Neural crest cell (in vitro differentiated cells): ENCODE measurements at regions not wholly inside any gene's neighbourhood (a gene's known extent, or its start where the extent isn't known, plus 50 kb on each side); places are given as distances from the start of the nearest gene placed in this dataset.

Experiments used
- DNase-seq: peaks from one replicate; pipeline ENCODE4 v3.0.0; 2021; ENCODE audit warnings: low read depth, mixed read lengths, low spot score
- H3K27ac Mint-ChIP-seq: one replicate; pipeline ENCODE4 v1.8.0; 2021; ENCODE audit warnings: mild to moderate bottlenecking, mixed read lengths; ENCODE audit not compliant: unreplicated experiment
- H3K27me3 Mint-ChIP-seq: 2 replicates; pipeline ENCODE4 v1.8.0; 2021; ENCODE audit warnings: low read depth, mild to moderate bottlenecking, mixed read lengths
- H3K36me3 Mint-ChIP-seq: 2 replicates; pipeline ENCODE4 v1.8.0; 2021; ENCODE audit warnings: low read depth, mild to moderate bottlenecking, mixed read lengths
- H3K4me1 Mint-ChIP-seq: 2 replicates; pipeline ENCODE4 v1.8.0; 2021; ENCODE audit warnings: mixed read lengths
- H3K4me3 Mint-ChIP-seq: one replicate; pipeline ENCODE4 v1.8.0; 2021; ENCODE audit warnings: mild to moderate bottlenecking, mixed read lengths
- H3K9me3 Mint-ChIP-seq: 2 replicates; pipeline ENCODE4 v1.8.0; 2021; ENCODE audit warnings: mixed read lengths
- TF ChIP-seq, protein P1 (sequence below): fragments of 200-600 bp; sonication (generic); conservative IDR thresholded peaks from 2 replicates; pipeline ENCODE4 v1.5.0; 2021; ENCODE audit warnings: antibody characterized with exemption, mild to moderate bottlenecking

DNA sequence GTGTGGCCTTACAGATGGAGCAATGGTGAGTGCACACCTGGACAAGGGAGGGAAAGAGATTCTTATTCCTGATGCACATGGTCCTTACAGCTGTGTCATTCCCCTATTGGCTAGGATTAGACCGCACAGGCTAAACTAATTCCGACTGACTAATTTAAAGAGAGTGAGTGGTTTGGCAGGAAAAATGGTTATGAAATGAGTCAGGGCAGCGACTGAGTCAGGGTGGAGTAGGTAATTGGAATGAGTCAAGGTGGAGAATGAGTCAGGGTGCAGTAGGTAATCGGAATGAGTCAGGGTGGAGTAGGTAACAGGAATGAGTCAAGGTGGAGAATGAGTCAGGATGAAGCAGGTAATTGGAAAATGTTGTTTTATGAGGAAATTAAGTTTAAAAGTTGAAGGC lies 1353.7 kb upstream of the LRRTM1 start:
- Mint-ChIP-seq H3K4me1 (no peaks in the 10 kb centered on the region), H3K9me3 (peaks cover 8% of the 10 kb centered on the region)

GRCh38 chr2:81650048-81650971 lies 1345.8 kb upstream of the LRRTM1 start:
- Mint-ChIP-seq H3K36me3 (no peaks in the 10 kb centered on the region), H3K27ac (no peak overlapping the region), H3K9me3 (no peaks in the 10 kb centered on the region), H3K4me1 (no peaks in the 10 kb centered on the region), H3K4me3 (no peak overlapping the region), H3K27me3 (no peaks in the 10 kb centered on the region)
- TF ChIP-seq, protein P1, sequence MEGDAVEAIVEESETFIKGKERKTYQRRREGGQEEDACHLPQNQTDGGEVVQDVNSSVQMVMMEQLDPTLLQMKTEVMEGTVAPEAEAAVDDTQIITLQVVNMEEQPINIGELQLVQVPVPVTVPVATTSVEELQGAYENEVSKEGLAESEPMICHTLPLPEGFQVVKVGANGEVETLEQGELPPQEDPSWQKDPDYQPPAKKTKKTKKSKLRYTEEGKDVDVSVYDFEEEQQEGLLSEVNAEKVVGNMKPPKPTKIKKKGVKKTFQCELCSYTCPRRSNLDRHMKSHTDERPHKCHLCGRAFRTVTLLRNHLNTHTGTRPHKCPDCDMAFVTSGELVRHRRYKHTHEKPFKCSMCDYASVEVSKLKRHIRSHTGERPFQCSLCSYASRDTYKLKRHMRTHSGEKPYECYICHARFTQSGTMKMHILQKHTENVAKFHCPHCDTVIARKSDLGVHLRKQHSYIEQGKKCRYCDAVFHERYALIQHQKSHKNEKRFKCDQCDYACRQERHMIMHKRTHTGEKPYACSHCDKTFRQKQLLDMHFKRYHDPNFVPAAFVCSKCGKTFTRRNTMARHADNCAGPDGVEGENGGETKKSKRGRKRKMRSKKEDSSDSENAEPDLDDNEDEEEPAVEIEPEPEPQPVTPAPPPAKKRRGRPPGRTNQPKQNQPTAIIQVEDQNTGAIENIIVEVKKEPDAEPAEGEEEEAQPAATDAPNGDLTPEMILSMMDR: peak; percentile 43
- DNase-seq: no peak

More for the DNA sequence above, 1353.7 kb upstream of the LRRTM1 start:
- H3K4me3 Mint-ChIP-seq: no peak overlapping the region
- H3K36me3 Mint-ChIP-seq: no peaks in the 10 kb centered on the region
- H3K27ac Mint-ChIP-seq: no peak overlapping the region
- TF ChIP-seq, protein P1: no peak
- DNase-seq: no peak
- no peaks in the 10 kb centered on the region for H3K27me3 Mint-ChIP-seq

- Mint-ChIP-seq H3K27ac (no peak overlapping the region), H3K9me3 (no peaks in the 10 kb centered on the region), H3K4me1 (no peaks in the 10 kb centered on the region), H3K27me3 (no peaks in the 10 kb centered on the region), H3K36me3 (no peaks in the 10 kb centered on the region), H3K4me3 (no peak overlapping the region)
- TF ChIP-seq, protein P1: no peak
- no peak for DNase-seq
These were observed 1344.3 kb upstream of the LRRTM1 start for GRCh38 chr2:81648806-81649205.

DNA sequence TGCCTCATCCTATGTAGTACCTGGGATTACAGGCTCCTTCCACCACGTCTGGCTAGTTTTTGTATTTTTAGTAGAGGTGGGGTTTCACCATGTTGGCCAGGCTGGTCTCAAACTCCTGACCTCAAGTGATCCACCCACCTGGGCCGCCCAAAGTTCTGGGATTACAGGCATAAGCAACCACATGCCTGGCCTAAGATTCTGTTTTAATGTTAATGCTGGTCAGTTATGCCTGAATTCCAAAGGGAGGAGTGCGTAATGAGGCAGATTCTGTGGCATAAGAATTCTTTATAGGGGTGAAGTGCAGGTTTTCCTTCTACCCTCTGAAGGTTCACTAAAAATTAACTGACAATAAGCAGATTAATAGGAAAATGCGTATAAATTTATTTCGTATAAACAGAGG lies 1343.8 kb upstream of the LRRTM1 start:
- TF ChIP-seq, protein P1: no peak
- Mint-ChIP-seq H3K9me3 (no peaks in the 10 kb centered on the region), H3K27me3 (no peaks in the 10 kb centered on the region), H3K4me1 (no peaks in the 10 kb centered on the region), H3K27ac (no peak overlapping the region), H3K4me3 (no peak overlapping the region), H3K36me3 (no peaks in the 10 kb centered on the region)
- DNase-seq: no peak

DNA sequence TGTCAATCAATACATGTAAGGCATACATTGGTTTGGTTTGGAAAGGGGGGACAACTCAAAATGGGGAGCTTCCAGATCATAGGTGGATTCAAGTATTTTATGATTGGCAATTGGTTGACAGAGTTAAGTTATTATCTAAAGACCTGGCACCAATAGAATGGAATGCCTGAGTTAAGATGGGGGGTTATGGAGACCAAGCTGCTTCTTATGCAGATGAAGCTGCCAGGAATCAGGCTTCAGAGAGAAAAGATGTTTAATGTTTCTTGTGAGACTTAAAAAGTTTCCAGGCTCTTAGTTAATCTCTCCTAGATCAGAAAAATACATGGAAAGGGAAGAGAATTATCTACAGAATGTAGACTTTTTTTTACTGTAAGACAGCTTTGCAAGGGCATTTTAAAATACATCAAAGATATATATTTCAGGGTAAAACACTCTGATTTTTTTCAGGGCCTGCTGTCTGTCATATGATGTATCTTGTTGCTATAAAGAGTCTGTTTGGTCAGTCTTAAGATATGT lies 1343.2 kb upstream of the LRRTM1 start:
- Mint-ChIP-seq H3K27ac (no peak overlapping the region), H3K27me3 (no peaks in the 10 kb centered on the region), H3K4me3 (no peak overlapping the region), H3K36me3 (no peaks in the 10 kb centered on the region), H3K4me1 (no peaks in the 10 kb centered on the region), H3K9me3 (no peaks in the 10 kb centered on the region)
- TF ChIP-seq, protein P1: no peak
- DNase-seq: no peak
